D721Med (cell line): ENCODE measurements at regions not wholly inside any gene's neighbourhood (a gene's known extent, or its start where the extent isn't known, plus 50 kb on each side); places are given as distances from the start of the nearest gene placed in this dataset.

Experiments
- DNase-seq: peaks from one replicate; pipeline ENCODE4 v3.0.0; 2011; ENCODE audit warnings: low spot score; ENCODE audit not compliant: insufficient read length
- FAIRE-seq: peaks from 2 replicates; lab custom pipeline; 2011; peaks lifted over from hg19 to GRCh38; lab: Jason Lieb, UNC
- TF ChIP-seq, protein P1 (sequence below): IDR thresholded peaks from 2 replicates; pipeline ENCODE4 v1.5.1; 2012; ENCODE audit warnings: mild to moderate bottlenecking, control low read depth; ENCODE audit not compliant: insufficient read depth; ENCODE audit errors: missing control alignments

DNA sequence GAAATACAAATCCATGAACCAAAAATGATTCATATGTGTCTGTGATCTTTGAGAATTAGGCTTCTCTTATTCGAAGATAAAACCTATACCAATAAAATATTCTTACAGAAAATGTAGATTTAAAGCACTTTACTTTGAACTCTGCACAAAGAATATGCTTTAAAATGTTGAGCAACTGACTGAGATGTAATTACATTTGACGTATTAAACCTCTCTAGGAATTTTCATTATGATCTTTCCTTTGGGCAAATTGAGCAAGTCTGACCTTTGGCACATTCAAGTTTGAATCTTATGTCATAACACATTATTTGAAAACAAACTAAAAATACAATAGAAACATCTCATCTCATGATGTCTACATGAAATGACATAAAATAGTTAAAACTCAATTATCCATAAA, 69.2 kb upstream of the AHR start:
- TF ChIP-seq, protein P1, sequence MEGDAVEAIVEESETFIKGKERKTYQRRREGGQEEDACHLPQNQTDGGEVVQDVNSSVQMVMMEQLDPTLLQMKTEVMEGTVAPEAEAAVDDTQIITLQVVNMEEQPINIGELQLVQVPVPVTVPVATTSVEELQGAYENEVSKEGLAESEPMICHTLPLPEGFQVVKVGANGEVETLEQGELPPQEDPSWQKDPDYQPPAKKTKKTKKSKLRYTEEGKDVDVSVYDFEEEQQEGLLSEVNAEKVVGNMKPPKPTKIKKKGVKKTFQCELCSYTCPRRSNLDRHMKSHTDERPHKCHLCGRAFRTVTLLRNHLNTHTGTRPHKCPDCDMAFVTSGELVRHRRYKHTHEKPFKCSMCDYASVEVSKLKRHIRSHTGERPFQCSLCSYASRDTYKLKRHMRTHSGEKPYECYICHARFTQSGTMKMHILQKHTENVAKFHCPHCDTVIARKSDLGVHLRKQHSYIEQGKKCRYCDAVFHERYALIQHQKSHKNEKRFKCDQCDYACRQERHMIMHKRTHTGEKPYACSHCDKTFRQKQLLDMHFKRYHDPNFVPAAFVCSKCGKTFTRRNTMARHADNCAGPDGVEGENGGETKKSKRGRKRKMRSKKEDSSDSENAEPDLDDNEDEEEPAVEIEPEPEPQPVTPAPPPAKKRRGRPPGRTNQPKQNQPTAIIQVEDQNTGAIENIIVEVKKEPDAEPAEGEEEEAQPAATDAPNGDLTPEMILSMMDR: no peak
- FAIRE-seq (no peak), DNase-seq (no peak)

DNA sequence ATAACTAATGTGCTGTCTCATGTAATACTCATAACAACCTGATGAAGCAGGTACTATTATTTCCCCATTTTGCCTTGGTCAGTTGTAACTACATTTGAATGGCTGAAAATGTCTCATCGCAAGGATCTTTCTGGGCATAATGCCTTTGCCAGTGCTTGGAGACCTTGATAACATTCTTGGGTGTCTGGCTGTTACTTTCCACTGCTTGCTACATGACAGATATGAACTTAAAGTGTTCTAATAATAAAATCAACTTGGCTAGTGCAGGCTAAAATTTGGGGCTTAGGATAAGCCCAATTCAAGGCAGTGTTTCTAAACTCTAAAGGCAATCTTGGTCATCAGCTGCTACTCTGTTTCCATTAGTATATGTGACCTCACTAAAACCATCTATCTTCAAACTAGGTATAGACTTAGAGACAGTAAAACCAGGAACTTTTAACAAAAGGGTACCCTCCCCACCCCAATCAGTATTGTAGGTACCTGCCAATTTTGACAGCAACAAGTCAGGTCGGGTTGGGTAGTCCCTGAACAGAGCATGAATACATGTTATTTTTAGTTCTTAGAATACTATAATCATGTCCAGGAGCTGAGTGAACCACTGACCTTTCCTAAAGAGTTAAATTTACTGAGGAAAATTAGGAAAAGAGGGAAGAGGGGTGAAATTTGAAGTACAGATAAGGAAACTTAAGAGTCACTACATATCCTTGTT, 68.2 kb upstream of the AHR start:
- no peak for DNase-seq
- TF ChIP-seq, protein P1: no peak
- FAIRE-seq: no peak

DNA sequence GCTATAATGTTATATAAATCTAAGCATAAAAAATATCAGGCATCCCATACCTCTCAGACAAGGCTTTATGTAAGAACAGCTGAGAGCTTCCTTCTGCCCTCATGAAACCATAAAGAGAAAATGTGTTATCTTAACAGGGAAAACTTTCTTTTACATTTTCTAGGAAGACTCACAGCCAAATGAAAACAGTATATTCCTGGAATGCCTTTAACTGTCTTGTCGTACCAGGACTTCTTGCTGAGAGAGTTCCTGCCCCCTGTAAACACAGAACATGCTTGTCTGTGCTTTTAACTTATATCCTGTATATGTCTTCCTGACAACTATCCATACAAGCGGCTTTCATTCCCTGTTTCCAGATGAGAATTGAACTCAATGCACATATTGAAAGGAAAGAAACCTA, 64.8 kb upstream of the AHR start:
- TF ChIP-seq, protein P1: no peak
- DNase-seq: no peak
- no peak for FAIRE-seq

DNA sequence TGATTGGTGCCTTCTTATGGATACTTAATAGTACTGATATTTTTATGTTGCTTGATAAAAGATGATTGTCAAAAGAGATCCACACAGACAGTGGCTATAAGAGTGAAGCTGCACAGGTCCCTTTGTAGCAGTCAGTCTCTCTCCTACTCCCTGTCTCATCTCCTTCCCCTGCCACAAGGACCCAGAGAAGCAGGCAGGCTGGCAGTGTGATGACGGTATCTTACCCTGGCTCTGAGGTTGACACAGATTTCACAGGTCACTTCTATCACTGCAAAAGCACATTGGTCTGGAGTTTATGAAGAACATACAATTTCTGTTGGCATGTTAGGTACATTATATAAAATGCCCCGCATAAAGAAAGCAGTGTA, 64.4 kb upstream of the AHR start:
- DNase-seq (no peak), FAIRE-seq (no peak)
- TF ChIP-seq, protein P1: no peak

DNA sequence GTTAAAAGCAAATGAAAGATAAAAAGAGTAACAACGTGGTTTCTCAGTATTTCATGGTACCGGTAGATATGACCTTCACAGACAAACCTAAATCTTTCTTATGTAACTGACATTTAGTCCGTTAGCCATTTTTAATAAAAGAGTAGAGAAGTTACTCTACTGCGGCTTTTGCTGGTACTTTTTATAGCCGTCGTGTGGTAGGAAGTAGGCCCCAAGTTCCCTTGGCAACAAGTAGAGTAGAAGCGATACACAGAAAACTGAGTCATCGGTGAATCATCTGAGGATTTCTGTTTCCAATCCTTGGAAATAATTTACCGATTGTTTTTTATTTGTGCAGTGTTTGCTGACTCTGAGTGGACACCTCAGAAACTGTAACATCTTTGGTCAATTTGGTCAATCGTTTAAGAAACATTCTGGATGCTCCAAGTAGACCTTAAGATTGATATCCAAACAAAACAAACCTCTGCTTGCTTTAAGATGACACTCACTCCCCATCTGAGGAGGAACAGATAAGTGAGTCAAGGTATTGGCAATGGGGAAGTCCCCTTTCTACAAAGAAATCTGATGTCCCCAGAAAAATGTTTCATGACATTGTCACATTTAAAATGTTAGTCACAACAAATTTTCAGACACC, 63.9 kb upstream of the AHR start:
- TF ChIP-seq, protein P1: no peak
- FAIRE-seq (no peak), DNase-seq (no peak)

DNA sequence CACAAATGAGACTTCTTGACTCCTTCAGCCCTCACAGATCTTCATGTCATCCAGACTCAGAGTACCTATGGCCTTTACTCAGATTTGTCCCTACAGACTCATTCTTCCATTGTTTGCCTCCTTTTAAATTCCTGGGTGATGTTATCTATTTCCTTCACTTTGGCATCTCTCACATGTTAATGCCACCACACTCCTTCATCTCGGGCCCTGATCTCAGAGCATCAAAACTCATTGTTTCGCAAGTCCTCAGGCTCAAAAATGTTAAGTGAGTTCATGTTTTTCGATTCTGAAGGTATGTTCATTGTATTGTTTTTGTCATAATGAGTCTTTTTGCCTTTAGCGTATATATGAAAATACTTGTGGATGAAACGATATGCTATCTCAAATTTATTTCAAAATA, 62.3 kb upstream of the AHR start:
- no peak for DNase-seq
- FAIRE-seq: no peak
- TF ChIP-seq, protein P1: no peak

DNA sequence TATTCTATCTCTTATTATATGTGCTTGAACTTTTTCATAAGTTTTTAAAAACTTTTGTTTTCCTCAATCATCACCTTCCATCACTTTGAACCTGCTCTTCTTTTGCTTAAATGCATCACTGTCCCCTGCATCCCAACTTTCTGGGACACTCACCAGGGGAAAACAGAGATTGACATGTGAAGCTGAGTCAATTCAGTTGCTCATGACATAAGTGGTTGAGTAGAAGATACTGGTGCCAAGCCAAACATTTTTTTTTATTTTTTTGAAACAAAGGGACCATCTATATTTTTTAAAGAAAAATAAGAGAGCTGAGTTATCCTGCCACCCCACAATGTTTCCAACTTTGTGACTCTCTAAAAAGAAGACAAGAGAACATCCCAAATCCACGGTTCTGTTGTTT, 61.8 kb upstream of the AHR start:
- FAIRE-seq: no peak
- no peak for DNase-seq
- TF ChIP-seq, protein P1: no peak
